ENCODE measurements at regions not wholly inside any gene's neighbourhood (a gene's known extent, or its start where the extent isn't known, plus 50 kb on each side); places are given as distances from the start of the nearest gene placed in this dataset.

DNA sequence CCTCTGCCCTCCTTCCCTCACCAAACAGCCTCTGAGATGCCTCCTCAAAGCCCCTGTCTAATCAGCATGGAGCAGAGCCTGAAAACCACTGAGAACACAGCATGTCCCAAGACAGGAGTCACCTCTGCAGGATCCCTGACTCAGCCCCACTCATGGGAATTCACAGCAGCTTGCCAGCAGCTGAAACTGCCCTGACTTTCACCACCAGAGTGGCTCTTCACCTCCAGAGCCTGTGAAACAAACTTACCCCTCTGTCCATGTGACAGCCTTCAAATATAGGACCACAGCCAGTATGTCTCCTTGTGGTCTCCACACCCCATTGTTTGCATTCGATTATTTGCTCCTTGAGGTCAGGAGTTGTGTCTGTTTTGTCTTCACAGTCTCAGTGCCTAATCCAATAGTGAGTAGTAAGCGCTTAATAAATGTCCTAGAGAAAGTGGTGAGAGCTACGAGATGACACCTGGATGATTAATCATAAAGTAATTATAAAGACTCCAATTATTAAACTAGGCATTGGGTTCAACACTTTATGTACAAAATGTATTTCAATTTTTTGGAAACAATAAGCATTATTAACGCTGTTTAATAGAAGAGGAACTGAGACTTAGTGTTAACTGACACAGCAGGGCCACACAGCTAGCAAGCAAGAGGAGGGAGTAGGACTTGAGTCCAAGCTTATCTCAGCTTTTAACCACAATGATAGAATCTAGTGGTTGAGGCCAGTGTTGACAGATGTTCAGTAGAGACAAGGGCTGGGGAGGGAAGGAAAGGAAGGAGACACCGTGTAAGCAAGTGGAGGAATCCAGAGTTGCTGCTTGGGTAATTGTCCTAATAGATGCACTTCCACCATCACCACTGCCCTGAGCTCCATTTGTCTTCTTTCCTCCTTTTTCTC lies 358.7 kb upstream of the TNP1 start:
- no peak for DNase-seq

DNA sequence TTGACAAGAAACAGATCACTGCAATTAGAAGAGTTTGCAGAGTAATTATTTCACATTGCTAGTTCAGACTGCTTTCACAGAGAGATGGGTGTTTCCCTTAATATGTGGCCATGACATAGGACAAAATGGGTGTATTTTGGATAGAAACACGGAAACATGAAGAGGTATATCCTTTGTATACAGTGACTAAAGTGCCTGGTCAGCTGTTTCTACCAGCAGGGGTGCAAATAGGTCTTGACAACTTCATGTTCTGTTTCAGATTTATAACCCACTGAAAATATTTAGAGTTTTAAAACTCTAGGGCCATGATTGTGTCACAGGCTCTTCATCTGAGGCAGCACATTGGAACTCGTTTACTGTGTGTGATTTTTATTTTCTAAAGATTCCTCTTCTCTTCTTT lies 357.1 kb upstream of the TNP1 start:
- DNase-seq = no peak

DNA sequence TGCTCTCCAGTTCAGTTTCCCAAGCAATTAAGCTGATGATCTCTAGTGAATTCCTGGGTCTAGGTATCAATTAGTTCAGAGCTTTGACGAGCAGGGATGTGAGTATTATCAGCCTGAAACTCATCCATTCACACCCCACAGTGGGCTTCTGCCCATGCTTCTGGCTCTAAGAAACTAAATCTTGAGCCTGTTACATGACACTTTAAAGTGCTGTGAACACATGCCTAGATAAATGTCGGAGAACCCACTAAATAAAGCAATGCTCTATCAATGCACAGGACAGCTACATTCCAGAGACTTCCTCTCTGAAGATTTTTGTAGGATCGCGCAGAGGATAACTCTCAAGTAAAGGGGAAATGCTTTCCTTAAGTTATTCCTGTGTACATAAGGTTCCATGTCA lies 356.5 kb upstream of the TNP1 start:
- no peak for DNase-seq

DNA sequence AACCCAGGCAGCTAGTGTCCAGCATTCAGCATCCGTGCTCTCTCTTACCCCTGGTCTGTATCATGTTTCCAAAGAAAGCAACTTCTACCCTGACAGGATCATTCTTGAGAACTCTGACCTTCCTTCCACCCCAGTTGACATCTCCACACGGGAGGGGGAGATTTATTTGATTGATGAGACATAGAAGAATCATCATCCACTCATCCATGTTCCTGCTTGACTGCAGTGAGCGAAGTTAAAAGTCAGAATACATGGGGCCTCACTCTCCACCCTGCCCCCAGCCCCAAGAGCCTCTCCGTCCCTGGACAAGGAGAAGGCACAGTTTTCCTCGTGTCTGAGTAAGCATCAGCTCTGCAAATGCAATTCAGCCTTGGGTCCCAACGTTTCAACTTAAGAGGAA lies 356.0 kb upstream of the TNP1 start:
- no peak for DNase-seq

DNA sequence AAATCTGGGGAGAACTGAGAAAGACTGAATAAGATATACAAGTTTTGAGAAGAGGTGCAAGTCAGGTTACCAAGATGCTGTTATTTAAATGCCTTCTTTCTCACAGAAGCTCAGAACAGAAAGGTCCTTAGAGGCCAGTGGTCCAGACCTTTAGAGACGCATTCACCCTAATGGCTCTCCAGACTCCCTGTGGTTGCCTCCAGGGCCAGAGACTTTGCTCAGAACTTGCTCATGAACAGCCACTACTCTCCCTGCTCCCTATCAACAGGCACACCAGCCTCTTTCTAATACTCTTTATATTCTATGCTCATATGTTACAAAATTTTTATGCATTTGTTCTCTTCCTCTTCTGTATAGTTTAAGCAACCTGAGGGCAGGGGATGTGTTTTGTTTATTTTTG lies 349.0 kb upstream of the TNP1 start:
- DNase-seq = no peak

DNA sequence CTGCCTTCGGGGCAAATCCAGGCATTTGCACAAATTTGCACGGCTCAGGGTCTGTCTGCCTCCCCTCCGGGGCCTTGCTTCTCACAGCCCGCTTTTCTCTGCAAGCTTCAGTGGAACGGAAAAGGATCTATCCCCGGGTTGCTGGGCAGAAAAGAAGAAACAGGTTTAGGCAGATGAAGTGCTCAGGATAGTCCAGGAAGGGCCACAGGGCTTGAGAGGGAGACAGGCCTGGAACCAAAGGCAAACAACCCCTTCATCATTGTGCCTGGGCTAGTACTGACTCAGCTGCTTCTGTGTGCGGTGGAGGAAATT lies 347.8 kb upstream of the TNP1 start:
- no peak for DNase-seq

DNA sequence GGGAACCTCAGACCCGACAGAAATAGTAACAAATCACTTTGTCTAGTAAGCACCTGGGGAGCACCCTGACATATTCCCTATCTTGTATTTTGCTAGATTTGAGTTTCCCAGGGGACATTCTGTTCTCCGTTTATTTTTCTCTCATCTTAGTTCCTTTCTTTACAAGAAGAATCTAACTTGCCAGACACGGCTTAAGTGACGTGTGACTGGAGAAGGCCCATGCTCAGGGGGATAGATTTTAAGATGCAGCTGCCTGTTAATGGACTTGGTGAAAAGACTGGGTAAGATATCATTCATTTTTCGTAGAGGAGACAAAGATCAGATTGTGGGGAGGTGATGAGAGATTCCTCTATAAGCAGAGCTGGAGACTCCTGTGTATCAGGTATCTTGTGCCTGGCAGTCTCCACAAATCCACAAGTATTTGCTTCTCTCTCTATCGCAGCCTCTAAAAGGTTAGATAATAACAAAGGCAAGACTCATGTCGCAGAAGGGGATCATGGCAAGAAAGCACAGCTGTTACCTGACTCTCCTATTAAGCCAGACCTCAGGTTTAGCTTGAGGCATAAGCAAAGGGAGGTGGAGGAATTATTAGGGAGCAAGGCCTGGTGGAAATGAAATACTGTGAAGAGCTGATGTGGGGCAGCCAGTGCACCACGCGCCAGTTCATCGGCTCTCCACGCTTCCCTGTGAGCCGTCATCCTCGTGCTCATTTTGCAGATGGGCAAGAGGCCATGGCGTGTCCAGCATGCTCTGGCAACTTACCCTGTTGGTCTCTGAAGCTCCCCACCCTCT lies 347.2 kb upstream of the TNP1 start:
- no peak for DNase-seq

DNA sequence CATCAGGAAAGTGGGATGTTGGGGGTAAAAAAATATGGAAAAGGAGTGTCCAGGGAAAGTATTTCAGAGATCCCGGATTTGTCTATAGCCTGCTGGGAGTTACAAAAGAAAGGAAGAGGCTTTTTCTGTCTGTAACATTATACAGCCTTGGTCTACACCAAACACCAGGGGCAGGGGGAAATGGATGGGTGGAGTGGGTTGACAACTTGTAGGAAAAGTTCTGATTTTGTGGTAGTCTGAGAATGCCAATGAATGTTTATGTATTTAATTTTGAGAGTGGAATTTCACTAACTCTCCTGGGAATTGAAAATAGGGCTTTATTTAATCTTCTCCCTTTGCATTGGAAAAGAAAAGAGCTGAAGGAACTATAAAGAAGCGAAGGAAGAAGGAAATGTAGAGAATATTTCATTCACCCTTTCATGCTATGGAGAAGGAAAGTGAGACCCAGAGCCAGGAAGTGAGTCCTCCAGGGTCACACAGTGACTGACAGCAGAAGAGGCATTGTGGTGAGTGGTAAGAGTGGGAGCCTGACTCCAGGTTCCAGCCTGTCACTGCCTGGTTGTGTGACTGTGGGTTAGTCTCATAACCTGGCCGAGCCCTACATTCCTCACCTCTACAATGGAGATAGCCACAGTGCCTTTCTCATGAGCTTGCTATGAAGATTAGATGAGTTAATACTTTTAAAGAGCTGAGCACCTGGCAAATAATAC lies 346.3 kb upstream of the TNP1 start:
- no peak for DNase-seq

DNA sequence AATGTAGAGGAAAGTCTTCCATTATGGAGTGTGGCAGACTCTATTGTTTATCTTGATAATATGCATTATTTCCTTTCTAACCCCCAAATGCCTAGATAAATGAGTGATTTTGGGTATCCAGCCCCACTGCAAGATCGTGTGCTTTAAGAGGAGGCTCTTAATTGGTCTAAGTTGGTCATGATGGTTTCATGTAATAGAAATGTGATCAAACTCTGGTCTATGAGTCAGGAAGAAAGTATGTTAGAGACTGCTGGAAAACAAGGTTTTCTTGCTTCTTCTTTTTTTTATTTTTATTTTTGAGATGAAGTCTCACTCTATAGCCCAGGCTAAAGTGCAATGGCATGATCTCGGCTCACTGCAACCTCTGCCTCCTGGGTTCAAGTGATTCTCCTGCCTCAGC lies 344.5 kb upstream of the TNP1 start:
- no peak for DNase-seq

DNA sequence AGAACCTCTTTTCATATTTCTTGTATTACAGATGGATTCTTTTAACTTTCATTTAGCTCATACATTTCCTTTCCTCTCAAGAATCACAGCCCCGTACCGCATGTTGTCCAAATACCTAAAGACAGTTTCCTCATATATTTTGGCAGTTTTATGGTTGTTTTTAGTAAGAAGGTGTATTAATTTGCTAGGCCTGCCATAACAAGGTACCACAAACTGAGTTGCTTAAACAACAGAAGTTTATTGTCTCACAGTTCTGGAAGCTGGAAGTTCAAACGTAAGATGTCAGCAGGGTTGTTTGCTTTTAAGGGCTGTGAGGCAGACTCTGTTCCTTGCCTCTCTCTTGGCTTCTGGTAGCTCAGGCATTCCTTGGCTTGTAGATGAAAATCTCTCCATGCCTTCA lies 343.2 kb upstream of the TNP1 start:
- no peak for DNase-seq

DNA sequence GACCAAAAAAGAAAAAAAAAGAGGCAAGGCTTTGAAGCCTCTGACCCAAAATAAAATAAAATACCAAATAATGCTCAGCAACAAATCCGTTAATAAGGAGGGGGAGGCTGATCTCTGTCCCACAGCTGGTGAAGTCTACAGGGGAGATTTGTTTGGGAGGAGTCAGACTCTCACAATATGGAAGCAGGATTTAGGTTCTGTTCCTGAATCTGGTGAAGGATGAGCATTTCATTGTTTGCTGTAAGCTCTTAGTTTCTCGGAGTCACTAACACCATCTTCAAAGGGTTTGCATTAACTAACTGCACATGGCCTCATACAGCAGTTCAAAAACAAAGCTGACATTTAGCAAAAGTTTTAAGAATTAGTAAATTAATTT lies 339.4 kb upstream of the TNP1 start:
- no peak for DNase-seq

DNA sequence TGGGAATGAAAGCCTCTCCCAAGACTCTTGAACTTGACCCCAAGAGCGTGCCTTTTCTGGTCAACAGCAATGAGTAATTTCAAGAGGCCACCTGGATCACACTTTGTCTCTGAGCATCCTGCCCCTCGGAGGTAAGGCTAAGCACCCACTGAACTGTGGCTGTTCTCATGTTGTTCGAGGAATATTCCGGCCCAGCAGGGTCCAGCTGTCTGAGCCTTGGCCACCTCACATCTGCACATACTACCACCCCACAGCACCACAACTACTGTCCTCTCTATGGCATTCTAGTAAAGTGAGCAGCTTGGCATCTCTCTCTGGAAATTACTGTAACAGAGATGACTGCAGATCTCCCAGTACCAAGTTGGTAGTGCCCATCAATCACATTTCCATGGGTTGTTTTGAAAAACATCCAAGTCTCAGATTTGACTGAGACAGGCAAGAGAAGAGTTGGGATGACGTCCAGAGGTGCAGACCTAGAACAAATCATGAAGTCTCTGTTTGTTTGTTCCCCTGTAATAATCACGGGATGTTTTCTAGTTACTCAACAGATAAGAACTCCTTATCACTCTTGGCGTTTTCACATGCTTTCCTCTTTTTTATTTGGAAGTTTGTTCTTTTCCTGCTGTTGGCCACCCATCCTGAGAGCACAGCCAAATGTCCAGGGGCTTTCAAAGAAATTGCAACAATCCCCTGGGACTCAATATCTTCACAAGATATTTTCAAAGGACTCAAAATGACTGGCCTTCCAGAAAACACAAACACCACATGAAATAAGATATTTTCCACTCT lies 336.0 kb upstream of the TNP1 start:
- no peak for DNase-seq

DNA sequence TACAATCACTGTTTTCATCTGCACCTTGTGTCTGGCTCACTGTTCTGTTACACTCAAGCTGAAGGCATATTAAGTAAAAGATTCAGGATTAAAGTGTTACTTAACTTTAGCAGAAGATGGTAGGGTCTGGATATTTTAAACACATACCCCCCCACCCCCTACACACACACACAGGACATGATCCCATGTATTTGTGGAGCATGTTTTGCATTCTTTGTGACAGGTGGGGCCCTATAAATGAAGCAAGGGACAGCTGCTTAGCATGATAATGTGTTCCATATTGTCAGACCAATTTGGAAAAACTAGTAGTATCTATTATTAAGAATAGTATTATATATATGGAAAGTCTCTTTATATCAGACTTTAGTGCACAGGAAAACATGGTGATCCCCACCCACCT lies 335.2 kb upstream of the TNP1 start:
- DNase-seq = no peak

DNA sequence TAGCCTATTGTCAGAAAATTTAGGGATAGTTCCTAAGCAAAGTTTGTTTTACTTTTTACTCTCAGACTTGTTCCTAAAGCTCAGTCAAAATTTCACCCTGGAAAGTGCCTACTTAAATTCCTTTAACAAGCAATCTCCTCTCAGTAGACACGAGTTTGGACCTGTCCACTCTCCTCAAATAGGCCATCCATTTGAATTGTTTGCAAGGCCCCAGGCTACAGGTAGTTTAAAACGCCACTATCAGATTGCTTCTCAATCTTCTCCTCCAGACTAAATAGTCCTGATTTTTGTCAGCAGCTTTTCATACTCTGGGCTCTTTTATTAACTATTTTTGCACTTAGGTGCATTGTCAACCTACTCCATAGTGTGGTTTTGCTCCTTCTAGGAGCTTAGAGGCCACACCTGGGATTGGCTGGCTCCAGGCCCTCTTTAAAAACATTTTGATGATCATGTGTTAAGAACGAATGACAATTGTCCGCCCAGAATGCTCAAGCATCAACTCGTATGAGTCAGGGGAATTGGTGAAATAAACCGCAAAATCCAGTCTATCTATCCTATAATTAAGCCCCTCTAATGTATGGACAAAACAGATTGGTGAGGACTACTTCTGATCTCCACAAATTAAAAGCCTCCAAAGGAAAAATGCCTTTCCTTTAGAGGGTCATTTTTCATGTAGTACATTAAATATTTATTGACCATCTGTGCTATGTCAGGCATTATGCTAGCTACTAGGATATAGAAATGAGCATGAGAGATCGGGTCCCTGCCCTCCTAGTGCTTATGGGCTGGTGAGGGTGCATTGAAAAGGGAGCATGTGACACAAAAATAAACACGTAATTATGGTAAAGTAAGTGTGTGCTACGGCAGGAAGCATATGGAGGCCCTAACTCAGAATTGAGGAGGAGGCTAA lies 333.8 kb upstream of the TNP1 start:
- DNase-seq = no peak

DNA sequence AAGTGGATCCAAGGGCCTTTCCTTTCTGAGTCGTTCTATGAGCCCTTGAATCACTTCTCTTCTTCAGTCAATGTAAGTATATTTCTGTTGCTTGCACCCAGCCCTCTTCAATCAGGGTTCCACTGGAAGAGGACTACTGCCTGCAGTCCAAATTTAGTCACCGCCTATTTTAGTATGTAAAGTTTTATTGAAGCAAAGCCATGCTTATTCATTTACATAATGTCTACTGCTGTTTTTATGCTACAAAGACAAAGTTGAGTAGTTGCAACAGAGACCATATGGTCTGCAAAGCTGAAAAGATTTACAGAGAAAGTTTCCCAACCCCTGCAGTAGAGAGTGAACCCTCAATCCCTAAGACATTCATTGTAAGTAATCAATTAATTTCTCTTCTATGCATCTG lies 332.5 kb upstream of the TNP1 start:
- DNase-seq = no peak

DNA sequence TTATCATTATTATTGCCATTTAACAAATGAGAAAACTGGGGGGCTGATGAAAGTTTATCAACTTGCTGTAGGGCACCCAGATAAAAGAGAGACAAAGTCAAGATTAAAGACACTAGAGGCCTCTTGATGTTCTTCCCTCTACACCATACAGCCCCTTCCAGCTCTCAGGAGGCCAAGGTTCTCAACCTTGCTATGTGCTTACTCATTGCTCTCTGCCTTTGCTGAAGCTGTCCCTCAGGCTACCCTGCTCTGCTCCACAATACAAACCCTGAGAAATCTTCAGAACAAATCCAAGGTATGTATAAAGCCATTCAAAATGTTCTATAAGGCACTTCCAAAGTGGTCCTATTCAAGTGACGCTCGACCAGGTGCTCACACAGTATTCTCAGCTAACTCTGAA lies 329.9 kb upstream of the TNP1 start:
- no peak for DNase-seq

DNA sequence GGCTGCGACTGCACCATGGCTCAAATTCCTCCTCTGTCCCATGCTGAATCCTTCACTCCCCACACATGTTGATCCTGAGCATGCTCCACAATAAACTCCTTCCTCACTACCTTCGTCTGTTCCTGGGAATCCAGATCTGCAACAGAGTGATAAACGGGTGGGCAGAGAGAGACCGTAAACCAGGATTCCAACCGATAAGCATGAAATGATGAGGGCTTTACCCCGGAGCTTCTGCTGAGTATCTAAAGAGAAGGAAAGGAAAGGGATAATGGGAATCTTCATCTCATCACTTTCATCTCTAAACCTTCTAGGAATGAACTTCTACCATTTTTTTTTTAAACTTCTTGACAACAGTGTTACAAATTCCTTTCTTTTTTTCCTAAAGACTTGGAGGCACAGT lies 329.3 kb upstream of the TNP1 start:
- no peak for DNase-seq

DNA sequence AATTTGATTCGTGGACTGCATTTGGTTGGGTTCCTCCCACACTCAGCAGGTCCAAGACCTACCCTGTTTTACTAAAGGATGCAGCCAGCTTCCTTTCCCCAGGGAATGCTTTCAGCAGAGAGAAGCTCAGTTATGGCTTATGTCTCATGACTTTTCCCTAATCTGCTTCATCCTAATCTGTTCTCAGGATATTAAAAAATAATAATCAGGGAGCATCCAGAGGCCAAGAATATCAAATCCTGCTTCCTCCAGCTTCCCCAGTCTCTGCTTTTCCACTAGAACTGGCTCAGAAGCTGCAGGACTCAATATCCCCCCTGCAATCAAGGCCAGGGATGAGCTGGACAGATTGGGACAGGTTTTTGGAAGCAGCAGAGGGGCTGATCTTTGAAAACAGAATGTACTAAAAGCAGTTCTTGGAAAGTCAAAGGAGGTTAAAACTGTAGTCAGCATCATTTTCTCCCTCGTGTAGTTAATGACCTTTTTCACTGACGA lies 326.9 kb upstream of the TNP1 start:
- no peak for DNase-seq

DNA sequence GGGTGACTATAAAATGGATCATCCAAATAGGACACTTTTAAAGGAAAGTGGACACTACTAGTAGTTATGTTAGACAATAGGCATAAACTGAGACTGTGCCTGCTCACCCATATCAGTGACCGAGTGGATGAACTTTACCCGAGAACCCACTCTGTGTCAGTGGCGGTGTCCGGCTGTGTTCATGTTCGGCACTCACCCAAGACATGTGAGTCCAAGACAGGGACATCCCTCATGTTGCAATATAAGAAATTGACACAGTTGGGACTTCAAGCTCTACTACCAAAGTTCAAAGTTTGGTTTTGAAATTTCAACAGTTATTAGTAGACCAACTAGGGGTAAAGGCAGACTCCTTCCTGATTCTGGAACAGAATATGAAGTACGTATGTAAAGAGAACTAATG lies 326.3 kb upstream of the TNP1 start:
- DNase-seq = no peak

DNA sequence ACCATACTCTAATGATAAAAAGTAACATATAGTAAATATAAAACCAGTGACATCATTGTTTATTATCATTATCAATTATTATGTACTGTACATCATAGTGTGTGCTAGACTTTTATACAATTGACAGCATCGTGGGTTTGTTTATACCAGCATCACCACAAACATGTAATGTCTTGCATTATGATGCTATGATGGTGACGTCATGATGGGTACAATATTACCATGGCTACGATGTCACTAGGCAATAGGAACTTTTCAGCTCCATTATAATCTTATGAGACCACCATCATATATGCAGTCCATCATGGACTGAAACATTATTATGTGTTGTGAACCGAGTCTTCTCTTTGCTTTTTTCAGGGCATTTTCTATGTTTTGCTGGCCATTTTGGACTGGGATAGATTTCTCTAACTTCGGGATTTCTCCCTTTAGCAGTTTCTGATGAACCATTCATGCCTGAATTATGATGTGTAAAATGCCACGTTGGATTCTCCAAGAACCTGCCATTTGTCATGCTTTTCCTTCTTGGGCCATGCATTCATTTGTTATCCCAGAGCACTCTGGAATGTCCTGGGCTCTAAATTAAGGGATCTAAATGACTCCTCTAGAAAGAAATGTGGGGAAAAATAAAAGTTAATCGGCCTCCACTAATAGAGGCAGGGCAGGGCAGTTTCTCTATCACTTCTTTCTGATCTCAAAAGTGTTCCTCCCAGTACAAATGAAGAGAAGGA lies 325.6 kb upstream of the TNP1 start:
- DNase-seq = no peak

DNA sequence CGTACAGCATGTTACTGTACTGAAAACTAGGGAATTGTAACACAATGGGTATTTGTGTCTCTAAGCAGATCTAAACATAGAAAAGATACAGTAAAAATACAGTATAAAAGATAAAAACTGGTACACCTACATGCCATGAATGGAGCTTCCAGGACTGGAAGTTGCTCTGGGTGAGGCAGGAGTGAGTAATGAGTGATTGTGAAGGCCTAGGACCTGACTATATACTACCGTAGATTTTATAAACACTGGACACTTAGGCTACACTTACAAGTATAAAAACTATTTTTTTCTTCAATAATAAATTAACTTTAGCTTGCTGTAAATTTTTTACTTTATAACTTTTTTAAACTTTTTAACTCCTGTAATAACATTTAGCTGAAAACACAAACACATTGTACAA lies 324.4 kb upstream of the TNP1 start:
- DNase-seq = no peak
